ENCODE measurements at regions not wholly inside any gene's neighbourhood (a gene's known extent, or its start where the extent isn't known, plus 50 kb on each side); places are given as distances from the start of the nearest gene placed in this dataset. TPM values are rescaled to one million over a fixed set of nuclear protein-coding genes. Genes with fewer than 3 reads are reported as not detected.

- no peaks in the 10 kb centered on the region for H3K36me3 ChIP-seq (replicated peaks; ENCODE audit: insufficient read depth, low read depth)
- no peaks in the 10 kb centered on the region for H4K20me1 ChIP-seq (ENCODE audit: insufficient read depth, poor library complexity, severe bottlenecking)
- H3K27ac ChIP-seq = no peak overlapping the region
- no peaks in the 10 kb centered on the region for H3K9me2 ChIP-seq (replicated peaks; ENCODE audit: insufficient read depth)
- H2AFZ ChIP-seq = no peak overlapping the region
- H3K4me3 ChIP-seq = no peak overlapping the region
- DNase-seq (ENCODE audit: low spot score) = no peak
- whole genome bisulfite sequencing (ENCODE audit: low lambda C conversion rate, missing lambda C conversion rate) = 79% methylated on average over 4 of the region's 4 CpGs
- H3K27me3 ChIP-seq = no peaks in the 10 kb centered on the region
- no peaks in the 10 kb centered on the region for H3K4me1 ChIP-seq (ENCODE audit: insufficient read depth)
- TF ChIP-seq, protein P1, sequence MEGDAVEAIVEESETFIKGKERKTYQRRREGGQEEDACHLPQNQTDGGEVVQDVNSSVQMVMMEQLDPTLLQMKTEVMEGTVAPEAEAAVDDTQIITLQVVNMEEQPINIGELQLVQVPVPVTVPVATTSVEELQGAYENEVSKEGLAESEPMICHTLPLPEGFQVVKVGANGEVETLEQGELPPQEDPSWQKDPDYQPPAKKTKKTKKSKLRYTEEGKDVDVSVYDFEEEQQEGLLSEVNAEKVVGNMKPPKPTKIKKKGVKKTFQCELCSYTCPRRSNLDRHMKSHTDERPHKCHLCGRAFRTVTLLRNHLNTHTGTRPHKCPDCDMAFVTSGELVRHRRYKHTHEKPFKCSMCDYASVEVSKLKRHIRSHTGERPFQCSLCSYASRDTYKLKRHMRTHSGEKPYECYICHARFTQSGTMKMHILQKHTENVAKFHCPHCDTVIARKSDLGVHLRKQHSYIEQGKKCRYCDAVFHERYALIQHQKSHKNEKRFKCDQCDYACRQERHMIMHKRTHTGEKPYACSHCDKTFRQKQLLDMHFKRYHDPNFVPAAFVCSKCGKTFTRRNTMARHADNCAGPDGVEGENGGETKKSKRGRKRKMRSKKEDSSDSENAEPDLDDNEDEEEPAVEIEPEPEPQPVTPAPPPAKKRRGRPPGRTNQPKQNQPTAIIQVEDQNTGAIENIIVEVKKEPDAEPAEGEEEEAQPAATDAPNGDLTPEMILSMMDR (IDR thresholded peaks at IDR 0.05; ENCODE audit: poor library complexity) = no peak
- TF ChIP-seq EZH2 (IDR thresholded peaks at IDR 0.05; ENCODE audit: borderline replicate concordance) = no peak
- no peak for TF ChIP-seq EZH2phosphoT487 (IDR thresholded peaks at IDR 0.05; ENCODE audit: low read depth, severe bottlenecking, unreplicated experiment)
- H3K79me2 ChIP-seq = no peaks in the 10 kb centered on the region
- H3K4me2 ChIP-seq = no peak overlapping the region
- no peaks in the 10 kb centered on the region for H3K9me3 ChIP-seq (ENCODE audit: low read depth)
Observed at GRCh38 chr11:79492008-79492407, 51.2 kb upstream of the TENM4 start.

Small RNA genes lying in the stretch of these regions (microRNA-seq; reads per million reads assigned to microRNA genes)
- gene MIR4300 = not detected

Small RNA genes lying in the stretch of these regions (small RNA-seq; reads per million reads assigned to genes)
- gene AP002802.2 = not detected
- not detected for gene MIR4300
- not detected for gene MTND4LP18
- not detected for gene RNU6-544P
